Testis (tissue), 2 donors: ENCODE measurements at regions not wholly inside any gene's neighbourhood (a gene's known extent, or its start where the extent isn't known, plus 50 kb on each side); places are given as distances from the start of the nearest gene placed in this dataset.
"Not testable (repeated sequence)": the region's sequence is repeated elsewhere in the genome, so short reads cannot be mapped to it uniquely, and the experiment has no call there.

ENCODE experiments used
- DNase-seq: peaks from one replicate; pipeline ENCODE4 v3.0.0-alpha.2; 2019
- H3K27ac ChIP-seq, 2 donors: fragments of 200-600 bp; sonication (generic); one replicate each; pipeline ENCODE4 v1.5.1; 2019
- H3K27me3 ChIP-seq: fragments of 200-600 bp; sonication (generic); one replicate; pipeline ENCODE4 v1.5.1; 2019
- H3K36me3 ChIP-seq: fragments of 200-600 bp; sonication (generic); one replicate; pipeline ENCODE4 v1.5.1; 2017; ENCODE audit warnings: low read depth; ENCODE audit errors: missing control alignments
- H3K4me1 ChIP-seq: fragments of 200-600 bp; sonication (generic); one replicate; pipeline ENCODE4 v1.5.1; 2019
- H3K4me3 ChIP-seq, 2 donors: fragments of 200-600 bp; sonication (generic); one replicate each; pipeline ENCODE4 v1.5.1; 2017 to 2019
- H3K9me3 ChIP-seq: fragments of 200-600 bp; sonication (generic); one replicate; pipeline ENCODE4 v1.5.1; 2017
- POLR2A ChIP-seq: fragments of 450-650 bp; IDR thresholded peaks from one replicate; pipeline ENCODE4 v1.6.1; 2017; ENCODE audit warnings: antibody characterized with exemption, mild to moderate bottlenecking, moderate library complexity
- WGBS, 2 donors: methylation state at CpG; one replicate each; pipeline ENCODE4 v1.1.5; 2018; 5-methylcytosine and 5-hydroxymethylcytosine counted together
- intact Hi-C: fragments of 100-400 bp; cut with DNase I; formaldehyde crosslinking; loops from one replicate; pipeline ENCODE4 v1.15.1; 2023; ENCODE audit warnings: low total_unique reads
- TF ChIP-seq, protein P1 (sequence below), 3 experiments: fragments of 450-650 bp in 2 of 3; fragments of 200-600 bp in 1 of 3; sonication (generic) in 1 of 3; IDR thresholded peaks; one replicate each; pipeline ENCODE4 v1.5.1; 2016 to 2019; ENCODE audit warnings: antibody characterized with exemption in 3 of 3, mild to moderate bottlenecking in 2 of 3, moderate library complexity in 1 of 3

DNA sequence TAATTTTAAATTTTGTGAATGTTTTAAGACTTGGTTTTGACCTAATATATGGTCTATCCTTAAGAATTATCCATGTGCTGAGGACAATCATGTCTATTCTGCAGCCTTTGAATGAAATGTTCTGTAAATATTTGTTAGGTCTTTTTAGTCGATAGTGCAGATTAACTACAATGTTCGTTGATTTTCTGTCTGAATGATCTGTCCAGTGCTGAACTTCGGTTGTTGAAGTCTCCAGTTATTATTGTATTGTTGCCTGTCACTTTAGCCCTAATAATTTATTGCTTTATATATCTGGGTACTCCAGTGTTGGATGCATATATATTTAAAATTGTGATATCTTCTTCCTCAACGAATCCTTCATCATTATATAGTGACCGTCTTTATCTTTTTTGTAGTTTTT lies 218.3 kb upstream of the ZC4H2 start:
- no peaks in the 10 kb centered on the region for H3K9me3 ChIP-seq
- intact Hi-C loops, result no loop called here
- H3K4me3 ChIP-seq, result no peak overlapping the region
- H3K4me1 ChIP-seq, result no peaks in the 10 kb centered on the region
- no peak for DNase-seq
- TF ChIP-seq, protein P1, sequence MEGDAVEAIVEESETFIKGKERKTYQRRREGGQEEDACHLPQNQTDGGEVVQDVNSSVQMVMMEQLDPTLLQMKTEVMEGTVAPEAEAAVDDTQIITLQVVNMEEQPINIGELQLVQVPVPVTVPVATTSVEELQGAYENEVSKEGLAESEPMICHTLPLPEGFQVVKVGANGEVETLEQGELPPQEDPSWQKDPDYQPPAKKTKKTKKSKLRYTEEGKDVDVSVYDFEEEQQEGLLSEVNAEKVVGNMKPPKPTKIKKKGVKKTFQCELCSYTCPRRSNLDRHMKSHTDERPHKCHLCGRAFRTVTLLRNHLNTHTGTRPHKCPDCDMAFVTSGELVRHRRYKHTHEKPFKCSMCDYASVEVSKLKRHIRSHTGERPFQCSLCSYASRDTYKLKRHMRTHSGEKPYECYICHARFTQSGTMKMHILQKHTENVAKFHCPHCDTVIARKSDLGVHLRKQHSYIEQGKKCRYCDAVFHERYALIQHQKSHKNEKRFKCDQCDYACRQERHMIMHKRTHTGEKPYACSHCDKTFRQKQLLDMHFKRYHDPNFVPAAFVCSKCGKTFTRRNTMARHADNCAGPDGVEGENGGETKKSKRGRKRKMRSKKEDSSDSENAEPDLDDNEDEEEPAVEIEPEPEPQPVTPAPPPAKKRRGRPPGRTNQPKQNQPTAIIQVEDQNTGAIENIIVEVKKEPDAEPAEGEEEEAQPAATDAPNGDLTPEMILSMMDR (IDR thresholded peaks at IDR 0.05), result no peak
- TF ChIP-seq POLR2A, result no peak
- WGBS, 2 donors, result 50 to 73% methylated on average over 5 of the region's 5 CpGs
- H3K36me3 ChIP-seq, result no peaks in the 10 kb centered on the region
- H3K27me3 ChIP-seq, result no peaks in the 10 kb centered on the region
- no peak overlapping the region for H3K27ac ChIP-seq

- H3K27me3 ChIP-seq, H3K9me3 ChIP-seq, DNase-seq, H3K4me1 ChIP-seq, intact Hi-C loops, H3K4me3 ChIP-seq, H3K36me3 ChIP-seq, H3K27ac ChIP-seq: not testable (repeated sequence)
- 80 to 98% methylated on average over 2 to 10 of the region's 10 CpGs for WGBS, 2 donors
These were observed 187.1 kb upstream of the ZC4H2 start for GRCh38 chrX:65163325-65163724.

DNA sequence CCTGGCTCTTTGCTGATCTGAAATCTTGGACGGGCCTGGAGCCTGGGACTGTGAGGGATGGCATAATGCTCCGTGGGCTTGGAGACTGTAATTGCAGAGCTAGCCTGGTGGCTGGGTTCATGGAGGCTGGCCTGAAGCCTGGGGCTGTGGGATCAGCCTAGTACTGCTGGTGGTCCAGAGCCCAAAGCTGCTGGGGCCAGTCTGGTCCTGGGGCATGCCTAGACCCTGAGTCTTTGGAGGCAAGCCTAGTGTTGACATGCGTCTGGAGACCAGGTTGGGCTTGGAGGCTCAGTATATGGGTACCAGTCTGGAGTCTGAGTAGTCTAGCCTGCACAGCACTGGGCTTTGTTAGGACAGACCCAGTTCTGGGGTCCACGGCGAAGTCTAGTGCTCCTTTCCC lies 172.0 kb upstream of the ZC4H2 start:
- no peak overlapping the region for H3K4me3 ChIP-seq
- H3K9me3 ChIP-seq, result no peaks in the 10 kb centered on the region
- WGBS, 2 donors, result 90% methylated on average over 2 to 4 of the region's 5 CpGs
- H3K4me1 ChIP-seq, result no peaks in the 10 kb centered on the region
- intact Hi-C loops, result no loop called here
- DNase-seq, result no peak
- no peaks in the 10 kb centered on the region for H3K36me3 ChIP-seq
- no peak overlapping the region for H3K27ac ChIP-seq
- TF ChIP-seq, protein P1 (IDR thresholded peaks at IDR 0.05), result no peak
- no peak for TF ChIP-seq POLR2A
- no peaks in the 10 kb centered on the region for H3K27me3 ChIP-seq

DNA sequence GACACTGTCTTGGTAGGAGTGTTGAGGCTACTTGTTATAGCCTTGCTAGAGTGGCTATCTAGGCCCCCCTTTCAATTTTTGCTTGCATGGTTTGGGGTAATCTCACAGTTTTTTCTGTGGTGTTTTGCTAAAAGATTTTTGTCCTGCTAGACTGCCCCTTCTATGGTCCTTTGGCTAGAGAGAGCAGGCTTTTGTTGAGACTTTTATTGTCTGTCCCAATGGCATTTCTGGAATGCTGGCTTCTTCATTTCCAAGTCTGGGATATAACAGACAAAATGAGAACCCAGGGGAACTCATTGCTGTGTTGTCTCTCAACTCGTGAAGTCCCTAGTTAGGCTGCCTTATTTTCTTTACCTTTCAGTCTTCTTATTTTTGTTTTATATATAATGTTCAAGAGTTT lies 160.2 kb upstream of the ZC4H2 start:
- no peak overlapping the region for H3K4me3 ChIP-seq
- H3K27ac ChIP-seq, result no peak overlapping the region
- H3K9me3 ChIP-seq, result no peaks in the 10 kb centered on the region
- DNase-seq, result no peak
- TF ChIP-seq POLR2A, result no peak
- TF ChIP-seq, protein P1 (IDR thresholded peaks at IDR 0.05), result no peak
- 33 to 41% methylated on average over 1 of the region's 1 CpG for WGBS, 2 donors
- no peaks in the 10 kb centered on the region for H3K27me3 ChIP-seq
- H3K36me3 ChIP-seq, result no peaks in the 10 kb centered on the region
- intact Hi-C loops, result no loop called here
- no peaks in the 10 kb centered on the region for H3K4me1 ChIP-seq

GRCh38 chrX:65127842-65128241 lies 151.6 kb upstream of the ZC4H2 start:
- DNase-seq, result no peak
- no peak overlapping the region for H3K27ac ChIP-seq
- no peaks in the 10 kb centered on the region for H3K4me1 ChIP-seq
- no peaks in the 10 kb centered on the region for H3K36me3 ChIP-seq
- no peaks in the 10 kb centered on the region for H3K27me3 ChIP-seq
- H3K9me3 ChIP-seq, result no peaks in the 10 kb centered on the region
- TF ChIP-seq, protein P1 (IDR thresholded peaks at IDR 0.05), result no peak
- TF ChIP-seq POLR2A, result no peak
- WGBS, 2 donors, result 66 to 82% methylated on average over 3 of the region's 3 CpGs
- no peak overlapping the region for H3K4me3 ChIP-seq
- intact Hi-C loops, result no loop called here
